ENCODE measurements at regions not wholly inside any gene's neighbourhood (a gene's known extent, or its start where the extent isn't known, plus 50 kb on each side); places are given as distances from the start of the nearest gene placed in this dataset.
"Not testable (repeated sequence)": the region's sequence is repeated elsewhere in the genome, so short reads cannot be mapped to it uniquely, and the experiment has no call there.

DNA sequence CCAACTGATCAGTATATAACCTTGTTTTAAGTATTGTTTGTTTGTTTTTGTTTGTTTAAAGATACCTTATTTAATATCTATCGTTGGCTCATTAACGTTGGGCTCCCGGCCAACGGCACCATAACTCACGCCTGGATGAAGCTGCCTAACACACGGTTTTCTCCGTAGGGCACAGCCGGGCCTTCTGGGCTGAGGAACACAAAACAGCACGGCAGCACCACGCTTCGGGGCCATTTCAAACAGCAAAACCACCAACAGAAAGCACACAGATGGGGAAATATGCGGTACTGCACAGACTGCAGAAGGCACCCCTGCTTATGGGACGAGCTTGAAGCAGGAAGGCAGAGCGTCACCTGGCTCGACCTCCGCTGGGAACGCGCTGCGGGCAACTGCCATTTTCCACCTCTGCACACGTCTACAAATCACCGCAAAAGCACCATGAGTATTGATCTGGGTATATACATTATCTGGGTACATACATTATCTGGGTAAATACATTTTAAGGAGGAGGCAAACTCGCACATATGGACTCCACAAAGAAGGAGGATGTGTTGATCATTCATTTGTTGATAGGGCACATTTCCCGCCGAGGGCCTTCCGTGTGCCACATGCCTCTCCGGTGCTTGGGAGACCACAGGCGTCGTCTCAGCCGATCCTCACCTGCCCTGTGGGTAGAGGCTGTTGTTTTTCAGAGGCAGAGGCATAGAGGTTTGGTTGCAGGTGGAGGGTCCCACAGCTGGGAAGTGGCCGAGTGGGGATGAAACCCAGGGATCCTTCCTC, 123.7 kb upstream of the ATP2B2 start:
- DNase-seq, result no peak

DNA sequence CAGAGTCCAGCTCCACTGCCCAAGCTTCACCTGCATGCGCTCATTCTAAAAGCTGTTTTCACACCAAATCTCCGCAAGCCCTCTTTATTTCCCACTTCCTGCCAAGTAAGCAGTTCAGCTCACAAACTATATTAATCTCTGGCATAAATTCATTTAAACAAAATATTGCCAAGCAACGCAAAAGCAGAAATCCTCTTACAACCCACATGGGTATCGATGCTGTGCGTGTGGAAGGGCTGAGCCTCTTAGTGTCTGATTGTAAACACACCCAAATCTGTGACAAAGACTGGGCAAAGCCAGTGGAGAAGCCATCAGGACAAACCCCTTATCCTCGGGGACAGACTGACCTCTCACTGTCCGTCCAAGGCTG, 124.3 kb upstream of the ATP2B2 start:
- DNase-seq, result no peak

DNA sequence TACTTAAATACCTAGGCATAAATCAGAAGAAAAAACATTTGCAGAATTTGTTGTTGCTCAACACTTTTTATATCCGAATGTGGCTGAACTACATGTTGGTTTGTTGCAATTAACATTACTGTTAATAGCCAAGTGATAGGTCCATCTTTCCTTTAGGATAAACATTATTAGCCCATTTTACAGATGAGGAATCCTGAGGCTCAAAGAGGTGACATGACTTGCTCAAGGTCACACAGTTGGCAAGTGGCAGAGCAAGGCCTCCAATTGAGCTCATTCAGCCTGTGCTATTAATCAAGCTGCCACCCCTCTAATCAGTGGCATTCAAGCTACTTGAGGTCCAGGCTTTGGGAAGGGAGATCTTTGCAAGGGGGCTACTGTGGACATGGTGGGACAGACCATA, 125.8 kb upstream of the ATP2B2 start:
- no peak for DNase-seq

DNA sequence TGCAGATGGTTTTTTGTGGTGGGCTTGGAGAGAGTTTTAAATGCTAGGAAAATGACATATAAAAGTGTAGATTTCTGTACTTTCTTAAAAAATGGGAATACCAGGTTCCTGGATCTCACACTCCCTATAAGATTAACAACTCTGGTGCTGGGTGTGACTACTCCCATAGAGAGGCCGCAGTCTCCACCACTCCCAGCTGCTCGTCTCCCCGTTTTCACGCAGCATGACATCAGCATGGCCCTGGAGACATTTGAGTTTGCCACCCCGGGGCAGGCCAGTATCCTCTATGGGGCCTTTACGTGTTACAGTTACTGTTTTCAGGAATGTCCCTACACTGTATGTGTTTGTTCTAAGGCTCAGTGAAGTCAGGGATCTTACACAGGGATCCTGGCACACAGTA, 126.7 kb upstream of the ATP2B2 start:
- no peak for DNase-seq

DNA sequence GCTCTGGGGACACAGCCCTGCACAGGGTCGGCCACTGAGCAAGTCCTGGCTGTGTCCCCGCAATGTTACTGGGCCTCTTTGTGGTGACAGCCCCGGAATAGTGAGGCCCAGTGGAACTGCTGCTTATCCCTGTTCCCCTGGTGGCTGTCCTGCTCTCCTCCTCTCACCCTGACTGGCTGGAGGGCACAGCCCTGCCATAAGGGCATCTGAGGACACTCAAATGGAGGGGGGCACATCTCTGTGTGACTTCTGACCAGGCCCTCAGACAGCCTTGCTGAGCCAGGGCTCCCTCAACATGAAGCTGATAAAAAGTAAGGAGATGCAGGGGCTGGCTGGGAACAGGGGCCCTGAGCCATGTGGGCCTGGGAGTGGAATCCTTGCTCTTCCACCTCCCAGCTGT, 127.4 kb upstream of the ATP2B2 start:
- no peak for DNase-seq

DNA sequence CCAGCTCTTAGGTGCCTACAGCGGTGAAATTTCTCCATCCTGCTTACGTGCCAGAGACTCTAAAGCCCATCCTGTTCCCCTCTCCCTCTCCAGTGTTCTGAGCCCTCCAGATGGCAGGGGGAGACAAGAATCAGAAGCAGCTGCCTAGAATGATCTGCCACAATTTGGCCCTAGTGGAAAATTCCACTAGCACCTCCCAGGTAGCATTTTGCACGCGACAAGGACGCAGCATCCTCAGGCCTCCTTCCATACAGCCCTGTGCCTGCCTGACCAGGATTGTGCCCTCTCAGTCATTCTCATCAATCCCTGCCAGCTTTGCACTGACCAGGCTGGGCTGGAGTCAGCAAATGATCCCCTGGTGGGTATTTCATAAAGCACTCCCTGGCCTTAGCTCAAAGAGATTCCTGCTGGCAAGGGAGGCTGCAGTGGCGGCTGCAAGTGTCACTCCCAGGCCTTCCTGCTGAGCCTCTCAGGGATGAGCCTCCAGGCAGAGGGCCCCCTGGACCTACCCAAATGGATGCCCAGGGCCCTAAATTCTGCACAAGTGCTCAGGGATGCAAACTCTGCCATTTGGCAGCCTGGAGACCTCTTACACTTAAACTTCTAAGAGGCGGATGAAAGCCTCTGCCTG, 130.2 kb upstream of the ATP2B2 start:
- DNase-seq, result no peak

DNA sequence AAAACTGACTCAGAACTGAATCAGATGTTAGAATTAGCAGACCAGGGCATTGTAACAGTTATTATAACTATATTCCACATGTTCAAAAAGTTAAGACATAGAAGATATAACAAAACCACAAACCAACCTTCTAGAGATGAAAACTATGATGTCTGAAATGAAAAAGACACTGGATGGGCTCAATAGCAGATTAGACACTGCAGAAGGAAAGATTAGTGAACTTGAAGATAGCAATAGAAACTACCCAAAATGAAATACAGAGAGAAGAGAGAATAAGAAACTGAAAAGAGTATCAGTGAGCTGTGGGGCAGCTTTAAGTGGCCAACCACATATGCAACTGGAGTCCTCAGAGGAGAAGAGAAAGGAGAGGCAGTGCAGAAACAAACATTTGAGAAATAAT, 132.0 kb upstream of the ATP2B2 start:
- no peak for DNase-seq

DNA sequence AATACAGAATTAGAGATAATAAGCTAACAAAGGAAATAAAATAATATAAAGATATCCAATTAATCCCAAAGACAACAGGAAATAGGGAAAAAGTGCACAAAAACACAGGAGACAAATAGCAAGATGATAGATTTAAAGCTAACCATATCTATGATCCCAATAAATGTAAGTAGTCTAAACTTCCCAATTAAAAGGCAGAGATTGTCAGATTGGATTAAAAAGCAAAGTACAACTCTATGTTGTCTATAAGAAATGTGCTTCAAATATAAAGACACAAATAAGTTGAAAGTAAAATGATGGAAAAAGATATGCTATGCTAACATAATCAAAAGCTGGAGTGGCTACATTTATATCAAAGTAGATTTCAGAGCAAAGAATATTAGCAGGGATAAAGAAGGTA, 133.1 kb upstream of the ATP2B2 start:
- DNase-seq, result no peak

DNA sequence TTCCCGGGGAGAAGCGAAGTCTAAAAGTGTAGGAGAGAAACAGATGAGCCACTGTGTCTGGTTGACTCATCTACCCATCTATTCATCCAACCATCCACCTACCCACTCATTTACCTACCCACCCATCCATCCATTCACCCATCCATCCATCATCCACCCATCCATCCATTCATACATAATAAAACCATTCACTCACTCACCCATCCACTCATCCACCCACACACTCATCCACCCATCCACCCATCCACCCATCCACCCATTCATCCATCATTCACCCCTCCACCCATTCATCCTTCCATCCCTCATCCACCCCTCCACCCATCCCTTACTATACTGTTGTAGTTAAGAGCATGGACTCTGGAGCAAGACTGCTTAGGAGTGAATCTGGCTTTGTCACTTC, 136.4 kb upstream of the ATP2B2 start:
- DNase-seq, result no peak

DNA sequence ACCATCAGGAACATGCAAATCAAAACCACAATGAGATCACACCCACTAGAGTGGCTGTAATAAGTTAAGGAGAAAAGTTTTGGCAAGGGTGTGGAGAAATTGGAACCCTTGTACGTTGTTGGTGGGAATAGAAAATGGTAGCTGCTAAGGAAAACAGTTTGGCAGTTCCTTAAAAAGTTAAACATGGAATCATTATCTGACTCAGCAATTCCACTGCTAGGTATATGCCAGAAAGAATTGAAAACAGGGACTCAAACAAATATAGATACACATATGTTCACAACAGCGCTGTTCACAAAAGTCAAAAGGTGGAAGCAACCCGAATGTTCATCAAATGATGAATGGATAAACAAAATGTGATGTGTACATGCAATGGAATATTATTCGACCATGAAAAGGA, 138.8 kb upstream of the ATP2B2 start:
- DNase-seq, result no peak

DNA sequence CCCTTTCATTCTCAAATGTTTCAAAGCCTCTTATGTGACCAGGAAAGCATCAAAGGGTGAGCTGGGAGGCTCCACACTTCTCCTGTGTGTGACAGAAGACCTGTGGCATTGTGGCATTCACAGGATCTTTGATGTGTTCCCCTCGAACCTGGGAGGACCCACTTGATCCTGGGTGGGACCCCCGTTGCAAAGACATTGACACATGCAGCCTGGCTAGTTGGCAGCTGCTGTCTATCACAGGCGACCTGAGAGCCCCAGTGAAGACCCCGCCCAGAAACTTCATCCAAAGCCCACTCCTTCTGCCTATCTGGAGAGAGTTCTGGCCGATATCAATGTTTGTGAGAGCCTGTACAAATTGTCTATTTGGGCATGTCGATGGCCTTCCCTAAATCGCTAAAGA, 140.4 kb upstream of the ATP2B2 start:
- no peak for DNase-seq

DNA sequence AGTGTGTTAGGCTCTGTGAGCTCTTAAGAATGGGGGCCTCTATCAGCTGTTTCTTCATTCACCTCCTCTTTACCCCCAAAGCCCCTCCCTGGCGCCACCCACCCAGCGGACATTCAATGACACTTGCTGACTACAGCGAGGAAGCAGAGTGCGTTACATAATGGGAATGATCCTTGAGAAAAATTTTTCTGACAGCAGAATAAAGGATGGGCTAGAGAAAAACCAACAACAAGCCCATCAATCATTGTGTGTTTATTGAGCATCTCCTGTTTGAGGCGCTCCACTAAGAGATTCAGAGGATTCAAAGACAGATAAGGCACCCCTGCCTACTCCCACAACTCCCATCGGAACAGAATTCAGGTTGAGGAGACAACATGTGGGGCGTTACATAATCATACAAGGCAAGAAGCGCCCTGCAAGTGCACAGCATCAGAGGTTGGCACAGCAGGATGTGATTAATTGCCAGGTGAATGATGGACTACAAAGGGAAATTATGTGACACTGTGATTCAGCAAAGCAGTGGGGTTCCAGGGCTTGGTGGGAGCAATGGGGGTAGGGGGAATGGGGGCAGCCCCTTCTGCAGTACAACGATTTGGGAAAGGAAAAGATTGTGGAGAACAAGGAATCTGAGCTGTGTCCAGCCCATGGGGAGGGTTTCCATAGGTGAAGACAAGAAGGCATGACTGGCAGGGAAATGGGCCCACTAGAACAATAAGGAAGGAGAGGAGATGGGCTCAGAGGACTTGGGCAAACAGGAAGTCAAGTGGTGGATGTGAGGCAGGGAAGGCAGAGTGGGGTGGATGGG, 141.3 kb upstream of the ATP2B2 start:
- DNase-seq, result no peak

DNA sequence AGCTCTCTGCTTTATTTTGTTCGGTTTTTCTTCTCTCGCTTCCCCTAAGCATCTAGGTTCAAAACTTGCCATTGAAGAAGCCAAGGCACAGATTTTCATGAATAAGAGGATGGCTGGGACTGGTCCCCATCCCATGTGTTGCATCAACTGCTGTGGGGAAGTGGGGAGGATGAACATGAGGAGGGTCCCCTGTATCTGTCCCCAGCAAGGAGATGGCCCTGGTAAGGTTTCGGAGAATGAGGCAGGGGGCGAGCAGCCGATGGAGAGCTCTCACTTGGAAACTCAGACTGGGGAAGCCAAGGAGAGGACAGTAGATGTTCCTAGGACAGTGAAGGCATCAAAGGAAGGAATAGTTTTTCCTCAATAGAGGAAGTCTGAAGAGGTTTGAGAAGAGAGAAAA, 142.0 kb upstream of the ATP2B2 start:
- DNase-seq, result no peak

DNA sequence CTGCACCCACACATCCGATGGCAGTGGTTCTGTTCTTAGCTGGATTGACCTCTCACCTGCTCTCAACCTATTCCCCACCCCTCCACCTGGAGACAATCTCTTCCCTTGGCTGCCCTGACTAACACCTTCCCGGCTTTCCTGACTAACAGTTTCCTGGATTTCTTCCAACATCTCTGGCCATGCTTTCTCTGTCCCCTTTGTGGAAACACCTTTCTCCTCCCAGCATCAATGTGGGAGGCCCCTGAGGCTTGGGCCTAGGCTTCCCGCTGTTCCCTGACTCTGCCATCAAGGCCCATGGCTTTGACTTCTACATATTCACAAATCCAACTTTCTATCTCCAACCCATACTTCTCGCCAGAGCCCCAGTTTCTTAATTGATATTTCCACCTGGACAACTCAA, 142.8 kb upstream of the ATP2B2 start:
- no peak for DNase-seq

DNA sequence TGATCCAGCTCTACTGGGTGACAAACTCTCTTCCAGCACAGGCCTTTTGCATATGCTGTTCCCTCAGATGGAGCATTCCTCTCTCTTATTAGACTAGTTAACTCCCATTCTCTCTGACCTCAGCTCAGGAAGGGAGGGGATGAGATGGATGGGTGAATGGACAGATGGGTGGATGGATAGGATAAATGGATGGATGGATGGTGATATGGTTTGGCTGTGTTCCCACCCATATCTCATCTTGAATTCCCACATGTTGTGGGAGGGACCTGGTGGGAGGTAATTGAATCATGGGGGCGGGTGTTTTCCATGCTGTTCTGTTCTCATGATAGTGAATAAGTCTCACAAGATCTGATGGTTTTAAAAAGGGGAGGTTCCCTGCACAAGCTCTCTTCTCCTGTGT, 144.1 kb upstream of the ATP2B2 start:
- DNase-seq, result not testable (repeated sequence)

DNA sequence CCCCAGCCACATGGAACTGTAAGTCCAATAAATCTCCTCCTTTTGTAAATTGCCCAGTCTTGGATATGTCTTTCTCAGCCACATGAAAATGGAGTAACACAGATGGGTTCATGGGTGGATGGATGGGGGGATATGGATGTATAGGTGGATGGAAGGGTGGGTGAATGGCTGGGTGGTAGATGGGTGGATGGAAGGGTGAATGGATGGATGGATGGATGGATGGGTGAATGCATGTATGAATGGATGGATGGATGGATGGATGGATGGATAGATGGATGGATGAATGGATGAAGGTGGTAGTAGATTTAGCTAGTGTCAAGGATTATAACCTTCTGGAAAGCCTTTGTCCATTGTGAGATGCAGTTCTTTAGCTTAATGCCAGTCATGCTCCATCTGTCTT, 146.1 kb upstream of the ATP2B2 start:
- no peak for DNase-seq

DNA sequence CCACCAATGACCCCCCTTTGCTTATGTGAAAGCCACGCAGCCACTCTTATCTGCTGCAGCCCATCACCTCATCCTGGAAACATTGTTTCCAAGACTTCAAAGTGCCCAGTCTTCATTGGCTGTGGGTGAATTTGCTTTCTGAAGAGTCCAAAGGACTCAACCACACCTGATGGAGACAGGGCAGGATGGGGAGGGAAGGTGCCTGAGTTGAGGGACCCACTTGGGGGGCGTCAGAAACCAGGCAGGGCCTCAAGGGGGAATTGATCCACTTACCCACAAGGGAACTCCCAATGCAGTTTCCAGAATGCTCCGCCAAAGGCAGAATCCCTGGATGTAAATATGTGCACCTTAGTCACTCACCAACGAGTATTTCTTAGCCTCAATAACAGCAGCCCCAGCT, 147.9 kb upstream of the ATP2B2 start:
- DNase-seq, result no peak

DNA sequence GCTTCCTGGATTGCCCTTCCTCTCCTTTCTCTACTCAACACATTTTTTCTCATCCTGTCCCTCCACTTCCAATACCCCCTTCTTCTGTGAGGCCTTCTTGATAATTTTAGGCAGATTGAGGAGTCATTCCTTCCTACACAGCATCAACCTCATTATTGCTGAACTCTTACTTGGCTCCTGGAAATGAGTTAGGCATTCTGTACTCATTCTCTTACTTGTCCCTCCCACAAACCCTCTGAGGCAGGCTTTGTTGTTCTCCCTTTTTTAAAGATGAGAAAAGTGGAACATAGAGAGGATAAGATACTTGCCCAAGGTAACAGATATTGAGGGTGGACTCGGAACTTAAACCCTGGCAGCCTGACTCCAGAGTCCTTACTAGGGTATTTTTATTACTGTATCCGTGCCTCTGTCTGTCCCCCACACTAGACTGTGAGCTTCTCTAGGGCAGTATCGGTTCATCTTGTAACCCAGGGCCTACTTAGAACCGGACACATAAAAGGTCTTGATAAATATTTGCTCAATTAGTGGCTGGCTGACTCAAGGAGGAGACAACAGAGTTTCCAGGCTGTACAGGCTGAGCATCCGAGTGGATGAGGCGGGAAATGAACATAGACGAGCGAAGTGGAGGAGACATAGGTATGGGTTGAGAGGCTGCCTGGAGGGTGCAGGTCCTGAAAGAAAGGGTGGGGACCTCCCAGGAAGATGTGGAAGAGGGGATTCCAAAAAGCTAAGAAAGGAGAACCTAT, 148.7 kb upstream of the ATP2B2 start:
- no peak for DNase-seq

DNA sequence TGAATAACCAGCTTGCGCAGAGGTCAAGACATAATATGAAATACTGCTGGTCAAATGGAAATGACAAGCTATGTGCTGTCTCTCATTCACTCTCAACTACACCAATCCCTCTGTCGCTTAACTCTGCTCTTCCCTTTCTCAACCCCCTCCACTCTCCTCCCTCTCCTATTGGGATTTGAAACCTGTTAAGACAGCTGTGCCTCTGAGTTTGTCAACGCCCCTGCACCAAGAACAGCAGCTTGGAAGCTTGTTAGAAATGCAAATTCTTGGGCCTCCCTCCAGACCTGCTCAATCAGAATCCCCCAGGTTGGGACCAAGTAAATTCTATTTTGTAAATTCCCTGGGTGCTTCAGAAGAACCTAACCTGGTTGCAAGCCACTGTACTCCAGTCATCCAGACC, 149.7 kb upstream of the ATP2B2 start:
- DNase-seq, result no peak

DNA sequence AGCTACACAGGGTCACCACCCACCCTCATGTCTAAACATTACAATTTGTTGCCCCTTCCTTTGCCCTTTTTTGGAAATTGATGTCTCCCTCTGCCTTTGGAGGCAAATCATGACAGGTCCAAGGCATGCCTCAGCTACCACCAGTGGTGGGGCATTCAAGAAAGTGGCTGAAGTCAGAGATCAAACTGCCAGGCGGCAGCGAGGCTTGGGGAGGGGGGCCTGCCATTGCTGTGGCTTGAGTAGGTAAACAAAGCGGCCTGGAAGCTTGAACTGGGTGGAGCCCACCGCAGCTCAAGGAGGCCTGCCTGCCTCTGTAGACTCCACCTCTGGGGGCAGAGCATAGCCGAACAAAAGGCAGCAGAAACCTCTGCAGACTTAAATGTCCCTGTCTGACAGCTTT, 152.0 kb upstream of the ATP2B2 start:
- not testable (repeated sequence) for DNase-seq

DNA sequence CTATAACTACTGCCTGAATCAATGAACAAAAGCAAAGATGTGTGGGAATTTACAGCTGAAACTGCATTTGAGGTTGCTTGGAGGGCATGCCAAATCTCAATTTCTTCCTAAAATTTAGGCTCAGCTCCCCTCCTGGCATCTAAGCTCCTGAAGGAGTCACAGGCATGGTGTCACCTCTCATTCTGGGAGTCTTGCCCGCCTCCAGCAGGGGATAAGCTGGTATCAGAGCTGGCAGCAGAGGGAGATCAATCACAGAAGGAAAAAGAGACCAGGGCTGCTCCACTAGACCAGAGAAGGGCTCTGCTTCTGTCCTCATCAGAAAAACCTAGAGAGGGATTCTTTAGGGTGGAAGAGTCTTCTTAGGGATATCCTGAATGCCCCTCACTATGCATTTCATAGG, 150.4 kb upstream of the SLC6A11 start:
- no peak for DNase-seq

DNA sequence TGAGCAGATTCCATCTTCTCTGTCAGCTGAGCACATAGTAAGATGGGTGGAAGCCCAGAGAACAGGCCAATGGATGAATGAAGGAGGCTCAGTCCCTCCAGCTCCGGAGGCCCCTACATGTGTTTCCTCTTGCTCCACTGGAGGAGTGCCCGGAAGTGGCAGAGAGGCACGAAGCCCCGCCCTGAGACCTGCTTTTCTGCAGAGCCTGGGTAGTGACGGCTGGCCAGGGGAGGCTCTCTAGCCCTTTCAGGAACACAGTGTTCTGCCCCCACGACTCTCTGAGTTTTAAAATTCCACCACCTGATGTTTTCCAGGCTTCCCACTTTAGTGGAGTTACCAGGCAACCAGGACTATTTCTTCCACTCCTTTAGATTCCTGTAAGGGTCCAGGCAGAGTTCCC, 149.4 kb upstream of the SLC6A11 start:
- no peak for DNase-seq

DNA sequence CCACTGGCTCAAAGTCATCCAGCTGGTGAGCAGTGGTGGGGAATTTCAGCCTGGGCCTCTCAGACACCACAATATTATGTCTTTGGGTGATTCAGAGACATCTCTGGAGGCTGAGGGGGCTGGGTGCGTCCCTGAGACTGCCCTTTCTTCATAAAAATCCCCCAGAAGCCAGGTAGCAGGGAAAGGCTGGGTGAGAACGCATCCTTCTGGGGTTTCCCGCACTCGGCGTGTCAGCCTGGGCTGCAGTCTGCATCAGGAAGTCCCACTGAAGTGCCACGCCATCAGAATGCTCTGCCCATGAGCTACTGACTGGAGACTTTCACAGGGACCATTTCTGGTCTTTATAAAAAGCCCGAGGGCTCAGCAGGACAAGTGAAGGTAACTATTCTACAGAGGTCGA, 148.8 kb upstream of the SLC6A11 start:
- no peak for DNase-seq

Data from NCI-H2081 (cell line).